Right atrium auricular region (tissue), 2 donors: ENCODE measurements at regions not wholly inside any gene's neighbourhood (a gene's known extent, or its start where the extent isn't known, plus 50 kb on each side); places are given as distances from the start of the nearest gene placed in this dataset.

Experiments used
- DNase-seq: peaks from one replicate; pipeline ENCODE4 v3.0.0-alpha.2; 2019; ENCODE audit warnings: low spot score
- H3K27ac ChIP-seq, 2 donors: fragments of 200-600 bp; sonication (generic); 1 replicate in 1 of 2; 2 replicates in 1 of 2; pipeline ENCODE4 v1.5.1; 2016 to 2019
- H3K27me3 ChIP-seq, 2 donors: fragments of 200-600 bp; sonication (generic); one replicate each; pipeline versions ENCODE4 v1.5.1 to v1.6.0; 2017 to 2019
- H3K36me3 ChIP-seq: fragments of 200-600 bp; sonication (generic); one replicate; pipeline ENCODE4 v1.5.1; 2016
- H3K4me1 ChIP-seq, 2 donors: fragments of 200-600 bp; sonication (generic); one replicate each; pipeline versions ENCODE4 v1.5.1 to v1.6.0; 2017 to 2019
- H3K4me3 ChIP-seq, 2 donors: fragments of 200-600 bp; sonication (generic); 1 replicate in 1 of 2; 2 replicates in 1 of 2; pipeline ENCODE4 v1.5.1; 2017 to 2019; ENCODE audit warnings: mild to moderate bottlenecking in 1 of 2, moderate library complexity in 1 of 2
- H3K9me3 ChIP-seq, 2 donors: fragments of 200-600 bp; sonication (generic); one replicate each; pipeline ENCODE4 v1.5.1; 2019
- CTCF ChIP-seq, 2 donors: fragments of 200-600 bp; sonication (generic); IDR thresholded peaks; one replicate each; pipeline ENCODE4 v1.5.1; 2019; ENCODE audit warnings: antibody characterized with exemption in 2 of 2

DNA sequence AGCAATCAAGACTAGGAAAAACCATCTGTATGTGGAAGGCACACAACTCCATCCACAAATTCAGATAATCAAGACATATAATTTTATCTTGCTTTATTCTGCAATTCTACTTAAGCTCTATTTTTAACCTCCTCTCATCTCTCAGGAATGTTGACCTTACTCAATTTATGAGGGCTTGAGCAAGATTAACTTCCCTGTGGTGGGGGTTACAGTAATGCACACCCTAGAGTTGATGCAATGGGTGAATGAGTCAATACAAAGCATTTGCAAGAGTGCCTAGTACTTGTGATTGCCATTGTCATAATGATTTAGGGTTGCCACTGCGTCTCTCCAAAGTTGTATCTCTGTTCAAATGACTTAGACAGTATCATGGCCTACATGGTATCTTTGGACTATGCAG is 1598.4 kb upstream of the TMEM132C start:
- no peak for DNase-seq
- H3K27me3 ChIP-seq = no peaks in the 10 kb centered on the region
- no peak overlapping the region for H3K4me3 ChIP-seq
- no peak for TF ChIP-seq CTCF (IDR thresholded peaks at IDR 0.05)
- no peaks in the 10 kb centered on the region for H3K9me3 ChIP-seq
- no peak overlapping the region for H3K27ac ChIP-seq
- no peaks in the 10 kb centered on the region for H3K4me1 ChIP-seq
- no peaks in the 10 kb centered on the region for H3K36me3 ChIP-seq

DNA sequence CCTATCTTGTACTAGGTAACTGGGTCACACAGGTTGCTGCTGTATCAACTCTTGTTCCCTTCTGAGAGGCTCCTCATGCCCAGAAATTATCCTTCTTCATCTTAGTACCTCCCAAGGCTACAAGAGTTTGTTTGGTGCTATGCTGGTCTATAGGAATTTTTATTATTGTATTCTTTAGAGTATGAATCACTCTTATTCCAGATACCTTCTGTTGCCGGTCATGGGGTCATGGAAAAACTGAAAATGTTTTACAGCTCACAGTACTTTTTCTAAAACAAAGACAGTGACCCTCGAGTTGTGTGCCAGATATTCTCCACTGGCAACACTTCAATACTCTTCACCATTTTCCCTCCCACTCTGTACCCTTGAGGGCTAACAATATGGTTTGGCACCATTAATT is 1598.0 kb upstream of the TMEM132C start:
- TF ChIP-seq CTCF (IDR thresholded peaks at IDR 0.05) = no peak
- H3K27ac ChIP-seq = no peak overlapping the region
- no peaks in the 10 kb centered on the region for H3K4me1 ChIP-seq
- no peaks in the 10 kb centered on the region for H3K9me3 ChIP-seq
- H3K27me3 ChIP-seq = no peaks in the 10 kb centered on the region
- no peak for DNase-seq
- H3K4me3 ChIP-seq = no peak overlapping the region
- H3K36me3 ChIP-seq = no peaks in the 10 kb centered on the region

- no peak for TF ChIP-seq CTCF (IDR thresholded peaks at IDR 0.05)
- no peak overlapping the region for H3K4me3 ChIP-seq
- no peaks in the 10 kb centered on the region for H3K36me3 ChIP-seq
- H3K4me1 ChIP-seq = no peaks in the 10 kb centered on the region
- H3K27ac ChIP-seq = no peak overlapping the region
- no peaks in the 10 kb centered on the region for H3K27me3 ChIP-seq
- H3K9me3 ChIP-seq = no peaks in the 10 kb centered on the region
- DNase-seq = no peak
Observed at GRCh38 chr12:126676434-126676833, 1590.5 kb upstream of the TMEM132C start.

GRCh38 chr12:126681676-126682075 is 1585.3 kb upstream of the TMEM132C start:
- Histone ChIP-seq H3K36me3 (no peaks in the 10 kb centered on the region), H3K4me1 (no peaks in the 10 kb centered on the region), H3K27ac (no peak overlapping the region), H3K27me3 (no peaks in the 10 kb centered on the region), H3K9me3 (no peaks in the 10 kb centered on the region), H3K4me3 (no peak overlapping the region)
- DNase-seq = no peak
- no peak for TF ChIP-seq CTCF (IDR thresholded peaks at IDR 0.05)

GRCh38 chr12:126684703-126685102 is 1582.3 kb upstream of the TMEM132C start:
- H3K36me3 ChIP-seq = no peaks in the 10 kb centered on the region
- no peak for DNase-seq
- no peak overlapping the region for H3K4me3 ChIP-seq
- H3K27me3 ChIP-seq = no peaks in the 10 kb centered on the region
- no peak for TF ChIP-seq CTCF (IDR thresholded peaks at IDR 0.05)
- H3K27ac ChIP-seq = no peak overlapping the region
- H3K9me3 ChIP-seq = no peaks in the 10 kb centered on the region
- H3K4me1 ChIP-seq = no peaks in the 10 kb centered on the region

DNA sequence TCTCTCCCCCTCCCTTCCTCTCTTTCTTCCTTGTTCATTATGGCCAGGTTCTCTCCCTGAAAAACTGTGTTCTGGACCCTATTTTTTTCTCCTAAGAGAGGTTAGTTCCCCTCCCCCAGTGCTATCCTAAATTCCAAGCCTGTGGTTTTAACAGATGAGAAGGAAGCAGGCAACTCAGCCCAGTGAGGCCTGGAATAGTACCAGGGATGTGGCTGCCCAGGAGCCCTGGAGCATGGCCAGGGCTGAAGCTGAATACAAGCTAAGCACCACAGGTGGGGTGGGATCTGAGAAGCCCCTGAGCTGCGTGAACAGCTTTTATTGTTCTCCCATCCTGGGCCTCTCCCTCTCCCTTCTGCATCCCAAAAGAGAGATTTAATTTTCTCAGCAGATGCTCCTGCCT is 1581.3 kb upstream of the TMEM132C start:
- no peaks in the 10 kb centered on the region for H3K4me1 ChIP-seq
- no peak for DNase-seq
- no peaks in the 10 kb centered on the region for H3K36me3 ChIP-seq
- H3K27ac ChIP-seq = no peak overlapping the region
- no peaks in the 10 kb centered on the region for H3K27me3 ChIP-seq
- H3K4me3 ChIP-seq = no peak overlapping the region
- TF ChIP-seq CTCF (IDR thresholded peaks at IDR 0.05) = no peak
- no peaks in the 10 kb centered on the region for H3K9me3 ChIP-seq
